CD4-positive, alpha-beta T cell (primary cell): ENCODE measurements at regions not wholly inside any gene's neighbourhood (a gene's known extent, or its start where the extent isn't known, plus 50 kb on each side); places are given as distances from the start of the nearest gene placed in this dataset.

Source experiments
- ATAC-seq: fragments of 200-7000 bp; cut with Tn5 transposase; one replicate; pipeline ENCODE4 v1.10.0; 2022; ENCODE audit warnings: mild to moderate bottlenecking; ENCODE audit not compliant: poor library complexity
- CTCF ChIA-PET: fragments of 350-600 bp; sonication (Branson Sonifier 250); formaldehyde crosslinking; loops from one replicate; lab custom pipeline; 2021; ENCODE audit warnings: antibody characterized with exemption, inconsistent platforms; lab: Charles Lee
- POLR2A ChIA-PET: fragments of 350-600 bp; sonication (Branson Sonifier 250); formaldehyde crosslinking; loops from one replicate; lab custom pipeline; 2021; ENCODE audit warnings: antibody characterized with exemption, inconsistent platforms; lab: Charles Lee
- DNase-seq, 14 experiments: peaks; one replicate each; pipeline ENCODE4 v3.0.0-alpha.2; 2013 to 2020; ENCODE audit warnings: mixed read lengths in 2 of 14
- H3K27ac ChIP-seq, 2 donors: one replicate each; pipeline versions ENCODE4 v1.5.1 to v1.7.0; 2013; ENCODE audit warnings: low read length in 2 of 2, low read depth in 1 of 2, mild to moderate bottlenecking in 1 of 2
- H3K27me3 ChIP-seq, 2 experiments: 1 replicate in 1 of 2; 2 replicates in 1 of 2; pipeline versions ENCODE4 v1.6.1 to v1.7.0; 2013; ENCODE audit warnings: low read length in 2 of 2, control low read depth in 1 of 2, mild to moderate bottlenecking in 1 of 2, moderate library complexity in 1 of 2; ENCODE audit not compliant: insufficient read depth in 2 of 2, control insufficient read depth in 1 of 2
- H3K36me3 ChIP-seq: one replicate; pipeline ENCODE4 v1.6.1; 2013; ENCODE audit warnings: low read length, control low read depth; ENCODE audit not compliant: insufficient read depth
- H3K4me1 ChIP-seq: one replicate; pipeline ENCODE4 v1.6.1; 2013; ENCODE audit warnings: low read length, control low read depth; ENCODE audit not compliant: insufficient read depth
- H3K4me3 ChIP-seq: one replicate; pipeline ENCODE4 v1.5.1; 2013; ENCODE audit warnings: mild to moderate bottlenecking, low read length, moderate library complexity
- H3K9me3 ChIP-seq, 2 experiments: 1 replicate in 1 of 2; 2 replicates in 1 of 2; pipeline versions ENCODE4 v1.6.1 to v1.7.0; 2013; ENCODE audit warnings: low read length in 2 of 2, mild to moderate bottlenecking in 2 of 2, control low read depth in 1 of 2, moderate library complexity in 1 of 2; ENCODE audit not compliant: control insufficient read depth in 1 of 2, insufficient read depth in 1 of 2
- H3K27ac Mint-ChIP-seq: one replicate; pipeline ENCODE4 v1.8.0; 2020; ENCODE audit warnings: mixed read lengths
- H3K27me3 Mint-ChIP-seq: one replicate; pipeline ENCODE4 v1.8.0; 2021; ENCODE audit warnings: mixed read lengths
- H3K36me3 Mint-ChIP-seq: one replicate; pipeline ENCODE4 v1.8.0; 2021; ENCODE audit warnings: low read depth, mixed read lengths
- H3K4me1 Mint-ChIP-seq: one replicate; pipeline ENCODE4 v1.8.0; 2021; ENCODE audit warnings: low read depth, mixed read lengths
- H3K4me3 Mint-ChIP-seq: one replicate; pipeline ENCODE4 v1.8.0; 2020; ENCODE audit warnings: mild to moderate bottlenecking, mixed read lengths
- H3K9me3 Mint-ChIP-seq: one replicate; pipeline ENCODE4 v1.8.0; 2020; ENCODE audit warnings: mixed read lengths
- intact Hi-C, 2 experiments: fragments of 100-400 bp; cut with DNase I in 1 of 2; cut with micrococcal nuclease in 1 of 2; formaldehyde crosslinking; loops; one replicate each; pipeline versions ENCODE4 v1.15.1 to v1.9.0; 2023 to 2025; cut with DNase I, micrococcal nuclease
- TF ChIP-seq, protein P1 (sequence below): fragments of 200-600 bp; IDR thresholded peaks from one replicate; pipeline ENCODE4 v1.8.0; 2022; ENCODE audit warnings: antibody characterized with exemption, mild to moderate bottlenecking

DNA sequence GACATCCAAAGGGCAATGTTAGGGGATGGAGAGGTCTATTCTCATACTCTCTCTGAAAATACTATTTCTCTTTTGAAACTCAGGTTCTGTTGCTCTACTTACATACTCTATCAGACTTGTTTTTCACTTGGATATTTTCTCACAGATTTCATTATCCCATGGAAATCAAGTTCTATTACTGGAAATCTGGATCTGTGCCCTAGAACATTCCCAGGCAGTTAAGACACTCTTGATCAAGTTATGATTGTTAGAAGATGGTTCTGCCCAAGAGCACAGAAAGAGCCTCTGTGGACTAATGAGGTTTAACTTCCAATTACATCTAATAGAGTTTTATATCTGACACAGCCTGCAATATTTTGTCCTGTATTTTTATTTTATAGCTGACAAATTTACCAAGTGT is 591.0 kb upstream of the ATP2B1 start:
- intact Hi-C loops: no loop called here
- H3K4me1 Mint-ChIP-seq: peaks cover 23% of the 10 kb centered on the region
- no peak overlapping the region for H3K27ac ChIP-seq
- no peaks in the 10 kb centered on the region for H3K27me3 Mint-ChIP-seq
- TF ChIP-seq, protein P1, sequence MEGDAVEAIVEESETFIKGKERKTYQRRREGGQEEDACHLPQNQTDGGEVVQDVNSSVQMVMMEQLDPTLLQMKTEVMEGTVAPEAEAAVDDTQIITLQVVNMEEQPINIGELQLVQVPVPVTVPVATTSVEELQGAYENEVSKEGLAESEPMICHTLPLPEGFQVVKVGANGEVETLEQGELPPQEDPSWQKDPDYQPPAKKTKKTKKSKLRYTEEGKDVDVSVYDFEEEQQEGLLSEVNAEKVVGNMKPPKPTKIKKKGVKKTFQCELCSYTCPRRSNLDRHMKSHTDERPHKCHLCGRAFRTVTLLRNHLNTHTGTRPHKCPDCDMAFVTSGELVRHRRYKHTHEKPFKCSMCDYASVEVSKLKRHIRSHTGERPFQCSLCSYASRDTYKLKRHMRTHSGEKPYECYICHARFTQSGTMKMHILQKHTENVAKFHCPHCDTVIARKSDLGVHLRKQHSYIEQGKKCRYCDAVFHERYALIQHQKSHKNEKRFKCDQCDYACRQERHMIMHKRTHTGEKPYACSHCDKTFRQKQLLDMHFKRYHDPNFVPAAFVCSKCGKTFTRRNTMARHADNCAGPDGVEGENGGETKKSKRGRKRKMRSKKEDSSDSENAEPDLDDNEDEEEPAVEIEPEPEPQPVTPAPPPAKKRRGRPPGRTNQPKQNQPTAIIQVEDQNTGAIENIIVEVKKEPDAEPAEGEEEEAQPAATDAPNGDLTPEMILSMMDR: no peak
- H3K27me3 ChIP-seq: no peaks in the 10 kb centered on the region
- ChIA-PET POLR2A (interaction anchor here (0.6 kb wide), 1 partner anchor 831 kb away, joined by 3 read pairs; no protein-coding TSS in a partner anchor), CTCF (no interaction called here)
- H3K4me3 ChIP-seq: peak overlapping the region; percentile 32
- H3K4me1 ChIP-seq: no peaks in the 10 kb centered on the region
- peak overlapping the region; percentile 37 for H3K27ac Mint-ChIP-seq
- DNase-seq: no peak
- ATAC-seq: no peak
- no peaks in the 10 kb centered on the region for H3K36me3 ChIP-seq
- no peaks in the 10 kb centered on the region for H3K9me3 ChIP-seq
- H3K36me3 Mint-ChIP-seq: no peaks in the 10 kb centered on the region
- peak overlapping the region; percentile 71 for H3K4me3 Mint-ChIP-seq
- H3K9me3 Mint-ChIP-seq: no peaks in the 10 kb centered on the region

DNA sequence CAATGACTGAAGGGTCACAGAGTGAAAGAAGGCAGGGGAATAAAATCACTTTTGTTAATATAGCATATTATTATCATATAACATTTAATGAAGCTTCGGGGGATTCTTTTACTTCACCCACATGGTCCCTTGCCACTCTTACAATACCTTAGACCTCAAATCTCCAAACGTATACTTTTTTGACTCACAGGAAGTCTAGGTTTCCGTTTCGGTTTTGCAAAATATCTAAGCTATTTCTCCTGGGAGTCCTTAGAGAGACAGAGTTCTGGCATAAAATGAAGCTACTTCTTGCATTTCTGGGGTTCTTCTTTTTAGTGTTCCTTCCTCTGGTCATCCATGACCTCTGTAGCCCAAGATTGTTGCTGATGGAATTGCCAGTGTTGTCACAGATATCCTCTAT is 590.5 kb upstream of the ATP2B1 start:
- no peaks in the 10 kb centered on the region for H3K9me3 Mint-ChIP-seq
- Histone ChIP-seq H3K36me3 (no peaks in the 10 kb centered on the region), H3K9me3 (no peaks in the 10 kb centered on the region), H3K27ac (no peak overlapping the region), H3K4me3 (peak overlapping the region; percentile 32), H3K27me3 (no peaks in the 10 kb centered on the region), H3K4me1 (no peaks in the 10 kb centered on the region)
- TF ChIP-seq, protein P1: no peak
- H3K4me1 Mint-ChIP-seq: peaks cover 23% of the 10 kb centered on the region
- H3K4me3 Mint-ChIP-seq: peak overlapping the region; percentile 71
- H3K27me3 Mint-ChIP-seq: no peaks in the 10 kb centered on the region
- ChIA-PET POLR2A (no interaction called here), CTCF (no interaction called here)
- ATAC-seq: peak; percentile 58
- intact Hi-C loops: no loop called here
- peak in 3 of 14 experiments; percentile 5 to 51 (median 29) for DNase-seq
- H3K27ac Mint-ChIP-seq: peak overlapping the region; percentile 37
- no peaks in the 10 kb centered on the region for H3K36me3 Mint-ChIP-seq

DNA sequence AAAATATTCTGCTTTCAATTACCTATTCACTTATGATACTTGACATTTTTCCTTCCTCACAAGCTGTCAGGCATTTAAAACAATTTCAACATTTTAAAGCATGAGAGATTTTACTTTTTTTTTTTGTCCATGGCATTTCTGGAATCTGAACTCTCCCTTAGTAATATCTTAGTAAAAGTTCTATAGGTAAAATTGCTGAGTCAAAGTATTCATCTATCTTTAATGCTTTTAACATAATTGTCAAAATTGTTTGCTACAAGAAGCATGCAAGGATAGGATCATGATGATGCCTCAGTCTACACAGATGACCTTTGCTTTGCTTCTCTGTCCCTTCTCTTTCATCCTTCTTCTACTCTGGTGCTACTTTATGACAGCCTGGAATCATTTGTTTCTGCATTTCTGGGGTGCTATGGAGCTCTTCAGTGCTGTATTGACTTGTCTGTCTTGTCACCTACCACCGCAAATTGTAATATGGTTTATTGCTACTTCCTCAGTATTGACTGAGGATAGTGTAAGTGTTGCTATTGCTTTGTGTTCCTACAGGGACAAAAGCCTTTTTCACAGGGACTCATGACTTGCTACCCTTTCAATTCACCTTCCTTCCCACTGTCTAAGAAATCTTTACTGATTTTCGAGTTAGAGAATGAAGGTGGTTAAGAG is 589.8 kb upstream of the ATP2B1 start:
- no peak for ATAC-seq
- POLR2A ChIA-PET: no interaction called here

More for the DNA sequence above, 589.8 kb upstream of the ATP2B1 start:
- Mint-ChIP-seq H3K27ac (peak overlapping the region; percentile 37), H3K36me3 (no peaks in the 10 kb centered on the region), H3K27me3 (no peaks in the 10 kb centered on the region), H3K9me3 (no peaks in the 10 kb centered on the region), H3K4me1 (peaks cover 23% of the 10 kb centered on the region), H3K4me3 (peak overlapping the region; percentile 71)
- CTCF ChIA-PET: interaction anchor here (0.9 kb wide), 1 partner anchor 11 kb away, joined by 3 read pairs; no protein-coding TSS in a partner anchor
- TF ChIP-seq, protein P1: no peak
- Histone ChIP-seq H3K9me3 (no peaks in the 10 kb centered on the region), H3K4me1 (no peaks in the 10 kb centered on the region), H3K27me3 (no peaks in the 10 kb centered on the region), H3K4me3 (no peak overlapping the region), H3K36me3 (no peaks in the 10 kb centered on the region), H3K27ac (no peak overlapping the region)
- no peak for DNase-seq
- intact Hi-C loops: no loop called here
